Right lobe of liver (tissue), 4 donors: ENCODE measurements at regions not wholly inside any gene's neighbourhood (a gene's known extent, or its start where the extent isn't known, plus 50 kb on each side); places are given as distances from the start of the nearest gene placed in this dataset.

Source experiments
- CTCF ChIP-seq, 4 donors: fragments of 200-600 bp in 3 of 4; fragments of 450-650 bp in 1 of 4; IDR thresholded peaks; one replicate each; pipeline versions ENCODE4 v1.5.1 to v1.8.0; 2016 to 2022; ENCODE audit warnings: antibody characterized with exemption in 4 of 4, mild to moderate bottlenecking in 2 of 4
- POLR2A ChIP-seq: fragments of 450-650 bp; IDR thresholded peaks from one replicate; pipeline ENCODE4 v1.6.1; 2017; ENCODE audit warnings: antibody characterized with exemption, mild to moderate bottlenecking
- donor health status: DM: no; HTN: no; CAD: no.
- donor health status: DM: no; HTN: no; CAD: no.
- donor health status: DM: no; HTN: yes; CAD: no.

DNA sequence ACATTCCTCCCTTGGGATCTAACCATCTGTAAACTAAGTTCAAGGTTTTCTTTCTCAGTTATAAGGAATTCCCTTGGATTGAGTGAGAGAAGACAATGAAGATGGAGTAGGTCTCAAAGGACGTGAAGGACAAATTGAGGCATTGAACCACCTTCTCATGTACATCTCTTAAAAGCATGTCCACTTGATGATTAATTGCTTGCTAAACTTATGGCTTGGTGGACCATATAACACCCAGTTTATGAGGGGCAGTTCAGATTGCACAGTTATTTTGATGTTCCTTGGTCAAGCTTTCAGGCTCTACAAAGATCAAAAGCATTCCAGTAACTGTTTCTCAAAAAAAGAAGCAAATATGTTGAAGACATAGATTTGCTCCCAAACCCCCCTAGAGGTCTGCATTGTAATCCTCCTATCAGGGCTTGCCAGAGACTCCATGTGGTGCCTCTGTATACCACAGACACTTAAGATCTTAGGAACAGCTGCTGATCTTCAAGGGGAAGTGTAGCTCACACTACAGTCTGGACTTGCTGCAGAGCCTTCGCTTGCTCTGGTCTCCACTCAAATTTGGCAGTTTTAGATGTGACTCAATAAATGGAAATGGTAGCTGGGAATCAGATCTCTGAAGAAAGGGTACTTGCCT lies 56.9 kb upstream of the ALDH1A1 start:
- TF ChIP-seq CTCF (IDR thresholded peaks at IDR 0.05) (no peak), POLR2A (no peak)
